HepG2 (cell line): ENCODE measurements at regions not wholly inside any gene's neighbourhood (a gene's known extent, or its start where the extent isn't known, plus 50 kb on each side); places are given as distances from the start of the nearest gene placed in this dataset.

Experiments
- ATAC-seq: fragments of 200-7000 bp; cut with Tn5 transposase; 3 replicates; pipeline ENCODE4 v1.9.1; 2020; ENCODE audit warnings: mild to moderate bottlenecking, moderate library complexity
- BruUV-seq: library from RNA; stranded (reverse); fragments of 400-500 nt; replicated peaks from 2 replicates; lab custom pipeline; 2021; lab: Mats Ljungman, UMichigan
- CTCF ChIA-PET: fragments of 300-600 bp; formaldehyde crosslinking; extraction: SDS; loops from one replicate; lab custom pipeline; 2021; ENCODE audit warnings: low total read pairs, inconsistent platforms, low intra/inter-chr PET ratio; lab: Yijun Ruan, JAX
- POLR2A ChIA-PET: fragments of 350-600 bp; sonication (Branson Sonifier 250); formaldehyde crosslinking; loops from one replicate; lab custom pipeline; 2020; ENCODE audit warnings: antibody characterized with exemption, inconsistent platforms; lab: Yijun Ruan, JAX
- DNase-seq: peaks from one replicate; pipeline ENCODE4 v3.0.0-alpha.2; 2015; ENCODE audit warnings: low spot score
- FAIRE-seq: peaks from 3 replicates; lab custom pipeline; 2011; peaks lifted over from hg19 to GRCh38; lab: Jason Lieb, UNC
- H2AFZ ChIP-seq: one replicate; pipeline ENCODE4 v1.6.1; 2011; ENCODE audit warnings: low read length, inconsistent platforms
- H3K27ac ChIP-seq: fragments of 300-600 bp; 3 replicates; pipeline ENCODE4 v1.8.0; 2011; ENCODE audit warnings: mixed run types, mild to moderate bottlenecking, mixed read lengths, low read length, inconsistent platforms; ENCODE audit not compliant: insufficient read depth; ENCODE audit errors: extremely low read length
- H3K27me3 ChIP-seq, 2 experiments: fragments of 200-600 bp in 1 of 2; 2 replicates in 1 of 2; 3 replicates in 1 of 2; pipeline versions ENCODE4 v1.6.0 to v1.8.0; 2011; ENCODE audit warnings: low read length in 2 of 2, mild to moderate bottlenecking in 2 of 2, moderate library complexity in 2 of 2, inconsistent platforms in 1 of 2; ENCODE audit not compliant: insufficient read depth in 2 of 2, control insufficient read depth in 1 of 2
- H3K36me3 ChIP-seq, 2 experiments: fragments of 200-600 bp in 1 of 2; replicated peaks in 1 of 2; 2 replicates in 1 of 2; 3 replicates in 1 of 2; pipeline versions ENCODE4 v1.5.1 to v1.8.0; 2011; ENCODE audit warnings: low read length in 2 of 2, inconsistent platforms in 1 of 2; ENCODE audit not compliant: insufficient read depth in 2 of 2, control insufficient read depth in 1 of 2
- H3K4me1 ChIP-seq: 2 replicates; pipeline ENCODE4 v1.5.1; 2012; ENCODE audit warnings: low read length, inconsistent platforms; ENCODE audit not compliant: insufficient read depth
- H3K4me2 ChIP-seq: 2 replicates; pipeline ENCODE4 v1.6.0; 2011; ENCODE audit warnings: low read depth, low read length, inconsistent platforms
- H3K4me3 ChIP-seq, 3 experiments: fragments of 200-600 bp in 1 of 3; sonication (generic), shearing (Covaris generic) in 1 of 3; replicated peaks in 1 of 3; 2 replicates each; pipeline ENCODE4 v1.5.1; 2011 to 2016; ENCODE audit warnings: low read length in 3 of 3, inconsistent platforms in 2 of 3, low read depth in 2 of 3, mild to moderate bottlenecking in 2 of 3, control low read depth in 1 of 3, mixed read lengths in 1 of 3; ENCODE audit not compliant: insufficient read depth in 1 of 3
- H3K79me2 ChIP-seq: one replicate; pipeline ENCODE4 v1.6.1; 2011; ENCODE audit warnings: low read length, inconsistent platforms; ENCODE audit not compliant: insufficient read depth
- H3K9ac ChIP-seq: 2 replicates; pipeline ENCODE4 v1.6.0; 2011; ENCODE audit warnings: mild to moderate bottlenecking, low read depth, low read length, inconsistent platforms; ENCODE audit not compliant: insufficient read depth
- H3K9me3 ChIP-seq: 2 replicates; pipeline ENCODE4 v1.5.1; 2012; ENCODE audit warnings: mild to moderate bottlenecking, low read length
- H4K20me1 ChIP-seq: 2 replicates; pipeline ENCODE4 v1.6.0; 2011; ENCODE audit warnings: inconsistent platforms, mild to moderate bottlenecking, low read length, moderate library complexity; ENCODE audit not compliant: insufficient read depth
- AHR ChIP-seq: IDR thresholded peaks from 2 replicates; pipeline ENCODE4 v1.6.1; 2018; ENCODE audit warnings: missing genetic modification reagents, missing compliant biosample characterization
- ATAD3A ChIP-seq: sonication (generic); formaldehyde crosslinking; IDR thresholded peaks from 2 replicates; pipeline ENCODE4 v1.4.0; 2020; ENCODE audit warnings: missing genetic modification reagents
- FOSL1 ChIP-seq: sonication (generic); formaldehyde crosslinking; IDR thresholded peaks from 2 replicates; pipeline ENCODE4 v1.9.0; 2021; ENCODE audit warnings: missing genetic modification reagents, borderline replicate concordance
- GABPA ChIP-seq, 2 experiments: IDR thresholded peaks; 2 replicates each; pipeline ENCODE4 v1.6.1; 2011 to 2016; ENCODE audit warnings: low read depth in 2 of 2, low read length in 1 of 2, missing biosample characterization in 1 of 2, missing genetic modification characterization in 1 of 2
- MEF2D ChIP-seq: sonication (generic); formaldehyde crosslinking; IDR thresholded peaks from 2 replicates; pipeline ENCODE4 v1.5.1; 2020; ENCODE audit warnings: mild to moderate bottlenecking, missing genetic modification reagents
- NR0B2 ChIP-seq: sonication (generic); formaldehyde crosslinking; IDR thresholded peaks from 2 replicates; pipeline ENCODE4 v1.4.0; 2020; ENCODE audit warnings: mild to moderate bottlenecking, missing genetic modification reagents
- STAT6 ChIP-seq: sonication (generic); formaldehyde crosslinking; IDR thresholded peaks from 2 replicates; pipeline ENCODE4 v1.4.0; 2020; ENCODE audit warnings: missing genetic modification reagents, mild to moderate bottlenecking, borderline replicate concordance
- TAF15 ChIP-seq: fragments of 200-400 bp; formaldehyde crosslinking; IDR thresholded peaks from one replicate; pipeline ENCODE4 v1.6.1; 2018; ENCODE audit warnings: mild to moderate bottlenecking, low read depth, low read length; ENCODE audit not compliant: poor library complexity, severe bottlenecking
- THAP8 ChIP-seq: sonication (generic); formaldehyde crosslinking; IDR thresholded peaks from 2 replicates; pipeline ENCODE4 v1.5.1; 2020; ENCODE audit warnings: missing genetic modification reagents, mild to moderate bottlenecking, borderline replicate concordance
- ZHX2 ChIP-seq, 2 experiments: sonication (generic) in 1 of 2; formaldehyde crosslinking in 1 of 2; IDR thresholded peaks; 2 replicates each; pipeline versions ENCODE4 v1.6.1 to v1.9.0; 2014 to 2022; ENCODE audit warnings: antibody characterized with exemption in 1 of 2, borderline replicate concordance in 1 of 2, inconsistent platforms in 1 of 2, low read depth in 1 of 2, missing genetic modification reagents in 1 of 2
- ZNF18 ChIP-seq: sonication (generic); formaldehyde crosslinking; IDR thresholded peaks from 2 replicates; pipeline ENCODE4 v1.8.0; 2022; ENCODE audit warnings: mild to moderate bottlenecking, missing genetic modification reagents; ENCODE audit not compliant: insufficient replicate concordance
- ZNF451 ChIP-seq: sonication (generic); formaldehyde crosslinking; IDR thresholded peaks from 2 replicates; pipeline ENCODE4 v1.5.0; 2020; ENCODE audit warnings: mild to moderate bottlenecking, missing genetic modification reagents
- WGBS: methylation state at CpG from one replicate; pipeline ENCODE4 v1.1.6; 2017; ENCODE audit warnings: low lambda C conversion rate; 5-methylcytosine and 5-hydroxymethylcytosine counted together
- in situ Hi-C: cut with HindIII; loops from 2 replicates; pipeline ENCODE4 v1.10.0; 2017; ENCODE audit warnings: low pct_unique_long_range_greater_than_20kb; ENCODE audit not compliant: extremely low pct_ligation_motif_present
- intact Hi-C: fragments of 100-400 bp; cut with micrococcal nuclease; formaldehyde crosslinking; loops from one replicate; pipeline ENCODE4 v1.10.0; 2022; ENCODE audit not compliant: unreplicated experiment

- Histone ChIP-seq H3K27ac (no peak overlapping the region), H3K79me2 (no peaks in the 10 kb centered on the region), H3K4me3 (no peak overlapping the region), H2AFZ (no peak overlapping the region), H3K4me2 (no peak overlapping the region), H3K4me1 (no peaks in the 10 kb centered on the region), H4K20me1 (no peaks in the 10 kb centered on the region), H3K36me3 (no peaks in the 10 kb centered on the region), H3K9ac (no peak overlapping the region), H3K9me3 (no peaks in the 10 kb centered on the region), H3K27me3 (no peaks in the 10 kb centered on the region)
- intact Hi-C loops = no loop called here
- FAIRE-seq (no peak), DNase-seq (no peak), ATAC-seq (no peak)
- in situ Hi-C loops = no loop called here
- no peak for TF ChIP-seq STAT6 (CRISPR knock-in tag)
- no peak for TF ChIP-seq TAF15
- TF ChIP-seq MEF2D (CRISPR knock-in tag) = no peak
- TF ChIP-seq NR0B2 = no peak
- TF ChIP-seq GABPA (IDR thresholded peaks at IDR 0.05; ENCODE audit: low read depth, low read length) = no peak
- no peak for TF ChIP-seq GABPA (CRISPR knock-in tag; IDR thresholded peaks at IDR 0.05; ENCODE audit: low read depth)
- no peak for TF ChIP-seq FOSL1
- TF ChIP-seq ZNF18 (CRISPR knock-in tag) = no peak
- TF ChIP-seq THAP8 (CRISPR knock-in tag) = no peak
- TF ChIP-seq ZHX2 (IDR thresholded peaks at IDR 0.05; ENCODE audit: low read depth) = no peak
- no peak for TF ChIP-seq ZHX2 (CRISPR knock-in tag; IDR thresholded peaks at IDR 0.05; ENCODE audit: borderline replicate concordance)
- no peak for TF ChIP-seq AHR (CRISPR knock-in tag)
- TF ChIP-seq ATAD3A (CRISPR knock-in tag) = no peak
- TF ChIP-seq ZNF451 (CRISPR knock-in tag) = no peak
- WGBS = 39% methylated on average over 4 of the region's 4 CpGs
- ChIA-PET POLR2A (no interaction called here), CTCF (no interaction called here)
- BruUV-seq = no TSS peak
Observed at GRCh38 chr1:189834813-189835212, 642.9 kb downstream of the BRINP3 start.
